Parathyroid adenoma (tissue), 2 donors: ENCODE measurements at regions not wholly inside any gene's neighbourhood (a gene's known extent, or its start where the extent isn't known, plus 50 kb on each side); places are given as distances from the start of the nearest gene placed in this dataset.
"Not testable (repeated sequence)": the region's sequence is repeated elsewhere in the genome, so short reads cannot be mapped to it uniquely, and the experiment has no call there.

ENCODE experiments used
- H2AFZ ChIP-seq: fragments of 300-600 bp; sonication (generic); one replicate; pipeline ENCODE4 v1.7.0; 2017; ENCODE audit warnings: antibody characterized with exemption, mild to moderate bottlenecking
- H3K27ac ChIP-seq: fragments of 300-600 bp; sonication (generic); one replicate; pipeline ENCODE4 v1.7.0; 2017
- H3K27me3 ChIP-seq: fragments of 300-600 bp; sonication (generic); one replicate; pipeline ENCODE4 v1.7.0; 2017; ENCODE audit warnings: low read length; ENCODE audit not compliant: control insufficient read depth, insufficient read depth
- H3K36me3 ChIP-seq: fragments of 300-600 bp; sonication (generic); one replicate; pipeline ENCODE4 v1.7.0; 2017; ENCODE audit warnings: low read length; ENCODE audit not compliant: control insufficient read depth, insufficient read depth
- H3K4me1 ChIP-seq: fragments of 300-600 bp; sonication (generic); one replicate; pipeline ENCODE4 v1.7.0; 2017; ENCODE audit warnings: control low read depth
- H3K4me2 ChIP-seq: fragments of 300-600 bp; sonication (generic); one replicate; pipeline ENCODE4 v1.7.0; 2017; ENCODE audit warnings: low read length
- H3K4me3 ChIP-seq: fragments of 300-600 bp; sonication (generic); one replicate; pipeline ENCODE4 v1.7.0; 2017; ENCODE audit warnings: low read depth, low read length
- H3K79me2 ChIP-seq: fragments of 300-600 bp; sonication (generic); one replicate; pipeline ENCODE4 v1.7.0; 2017; ENCODE audit warnings: control low read depth
- H3K9ac ChIP-seq: fragments of 300-600 bp; sonication (generic); one replicate; pipeline ENCODE4 v1.7.0; 2017; ENCODE audit warnings: mild to moderate bottlenecking
- H3K9me3 ChIP-seq: fragments of 300-600 bp; sonication (generic); one replicate; pipeline ENCODE4 v1.7.0; 2017; ENCODE audit warnings: low read length; ENCODE audit not compliant: control insufficient read depth
- CTCF ChIP-seq: fragments of 300-600 bp; sonication (generic); IDR thresholded peaks from one replicate; pipeline ENCODE4 v1.7.0; 2017; ENCODE audit warnings: antibody characterized with exemption, mild to moderate bottlenecking
- donor health status: primary hyperparathyroidism.

GRCh38 chr16:70014915-70015314 is 63.8 kb downstream of the CLEC18A start:
- H2AFZ ChIP-seq, H3K4me1 ChIP-seq, H3K36me3 ChIP-seq, H3K27ac ChIP-seq, H3K9ac ChIP-seq, H3K79me2 ChIP-seq, H3K27me3 ChIP-seq, H3K4me3 ChIP-seq, H3K9me3 ChIP-seq, H3K4me2 ChIP-seq: not testable (repeated sequence)

GRCh38 chr16:70016751-70017150 is 65.6 kb downstream of the CLEC18A start:
- H3K4me3 ChIP-seq, H3K4me1 ChIP-seq, H3K9me3 ChIP-seq, H3K36me3 ChIP-seq, H3K79me2 ChIP-seq, H2AFZ ChIP-seq, H3K4me2 ChIP-seq, H3K9ac ChIP-seq, H3K27me3 ChIP-seq, H3K27ac ChIP-seq: not testable (repeated sequence)

GRCh38 chr16:70018254-70018653 is 67.1 kb downstream of the CLEC18A start:
- H2AFZ ChIP-seq: no peak overlapping the region
- no peak overlapping the region for H3K4me3 ChIP-seq
- no peaks in the 10 kb centered on the region for H3K27me3 ChIP-seq
- peak; percentile 14 for TF ChIP-seq CTCF
- no peaks in the 10 kb centered on the region for H3K9me3 ChIP-seq
- no peaks in the 10 kb centered on the region for H3K79me2 ChIP-seq
- no peak overlapping the region for H3K4me2 ChIP-seq
- no peak overlapping the region for H3K9ac ChIP-seq
- H3K4me1 ChIP-seq: no peaks in the 10 kb centered on the region
- no peaks in the 10 kb centered on the region for H3K36me3 ChIP-seq
- H3K27ac ChIP-seq: no peak overlapping the region

- not testable (repeated sequence) for H2AFZ ChIP-seq, H3K4me3 ChIP-seq, H3K27ac ChIP-seq
Measured at GRCh38 chr16:70023207-70023606, 72.1 kb downstream of the CLEC18A start.

GRCh38 chr16:70023956-70024355 is 72.8 kb downstream of the CLEC18A start:
- H3K4me3 ChIP-seq, H3K9me3 ChIP-seq, H3K36me3 ChIP-seq, H3K79me2 ChIP-seq, H3K27ac ChIP-seq, H3K4me2 ChIP-seq, H2AFZ ChIP-seq, H3K4me1 ChIP-seq, H3K9ac ChIP-seq, H3K27me3 ChIP-seq: not testable (repeated sequence)

More at GRCh38 chr16:70023207-70023606, 72.1 kb downstream of the CLEC18A start:
- not testable (repeated sequence) for H3K9me3 ChIP-seq, H3K36me3 ChIP-seq, H3K27me3 ChIP-seq, H3K4me2 ChIP-seq, H3K79me2 ChIP-seq, H3K4me1 ChIP-seq, H3K9ac ChIP-seq

- not testable (repeated sequence) for H3K79me2 ChIP-seq, H3K4me1 ChIP-seq, H3K36me3 ChIP-seq, H2AFZ ChIP-seq, H3K4me3 ChIP-seq, H3K27ac ChIP-seq, H3K27me3 ChIP-seq, H3K9ac ChIP-seq, H3K4me2 ChIP-seq, H3K9me3 ChIP-seq
Measured at GRCh38 chr16:70026165-70026854, 75.2 kb downstream of the CLEC18A start.

GRCh38 chr16:70032906-70033305 is 81.2 kb upstream of the PDPR start:
- H3K4me2 ChIP-seq, H3K9ac ChIP-seq, H3K9me3 ChIP-seq, H3K36me3 ChIP-seq, H2AFZ ChIP-seq, H3K27me3 ChIP-seq, H3K4me3 ChIP-seq, H3K79me2 ChIP-seq, H3K27ac ChIP-seq, H3K4me1 ChIP-seq: not testable (repeated sequence)

- not testable (repeated sequence) for H3K9me3 ChIP-seq, H3K4me3 ChIP-seq, H3K36me3 ChIP-seq, H3K79me2 ChIP-seq, H3K27ac ChIP-seq, H3K4me2 ChIP-seq, H3K9ac ChIP-seq, H3K4me1 ChIP-seq, H2AFZ ChIP-seq, H3K27me3 ChIP-seq
Measured at GRCh38 chr16:70037913-70038312, 76.2 kb upstream of the PDPR start.

- H3K9ac ChIP-seq, H2AFZ ChIP-seq, H3K27me3 ChIP-seq, H3K4me2 ChIP-seq, H3K79me2 ChIP-seq, H3K4me3 ChIP-seq, H3K27ac ChIP-seq, H3K4me1 ChIP-seq, H3K36me3 ChIP-seq, H3K9me3 ChIP-seq: not testable (repeated sequence)
Measured at GRCh38 chr16:70040554-70040953, 73.6 kb upstream of the PDPR start.

- not testable (repeated sequence) for H3K9me3 ChIP-seq, H3K27me3 ChIP-seq, H3K9ac ChIP-seq, H3K4me2 ChIP-seq, H3K27ac ChIP-seq, H3K4me3 ChIP-seq, H3K36me3 ChIP-seq, H3K4me1 ChIP-seq, H3K79me2 ChIP-seq, H2AFZ ChIP-seq
Measured at GRCh38 chr16:70043538-70044067, 70.5 kb upstream of the PDPR start.
